GM03348 (cell line): ENCODE measurements at regions not wholly inside any gene's neighbourhood (a gene's known extent, or its start where the extent isn't known, plus 50 kb on each side); places are given as distances from the start of the nearest gene placed in this dataset.

Experiments
- DNase-seq: peaks from one replicate; pipeline ENCODE4 v3.0.0; 2012; ENCODE audit warnings: low spot score

GRCh38 chr7:52877240-52877639, 158.2 kb upstream of the POM121L12 start:
- no peak for DNase-seq

GRCh38 chr7:52876402-52876801, 159.0 kb upstream of the POM121L12 start:
- DNase-seq: no peak

GRCh38 chr7:52863652-52864051, 171.8 kb upstream of the POM121L12 start:
- DNase-seq: no peak

GRCh38 chr7:52862321-52862720, 173.1 kb upstream of the POM121L12 start:
- no peak for DNase-seq

- no peak for DNase-seq
These were observed 178.1 kb upstream of the POM121L12 start for GRCh38 chr7:52857367-52857766.

GRCh38 chr7:52854681-52855080, 180.8 kb upstream of the POM121L12 start:
- DNase-seq: no peak

- no peak for DNase-seq
These were observed 183.9 kb upstream of the POM121L12 start for GRCh38 chr7:52851547-52851946.

- DNase-seq: no peak
These were observed 192.0 kb upstream of the POM121L12 start for GRCh38 chr7:52843436-52843835.

GRCh38 chr7:52842202-52842900, 193.1 kb upstream of the POM121L12 start:
- no peak for DNase-seq

GRCh38 chr7:52838981-52839411, 196.4 kb upstream of the POM121L12 start:
- no peak for DNase-seq

GRCh38 chr7:52831321-52831720, 204.1 kb upstream of the POM121L12 start:
- no peak for DNase-seq

GRCh38 chr7:52830801-52831200, 204.6 kb upstream of the POM121L12 start:
- no peak for DNase-seq

GRCh38 chr7:52826515-52827265, 208.7 kb upstream of the POM121L12 start:
- no peak for DNase-seq

- no peak for DNase-seq
These were observed 209.8 kb upstream of the POM121L12 start for GRCh38 chr7:52825611-52826010.

- DNase-seq: no peak
These were observed 223.9 kb upstream of the POM121L12 start for GRCh38 chr7:52811537-52811936.

- no peak for DNase-seq
These were observed 235.6 kb upstream of the POM121L12 start for GRCh38 chr7:52799817-52800216.

GRCh38 chr7:52797801-52798200, 237.6 kb upstream of the POM121L12 start:
- DNase-seq: no peak

GRCh38 chr7:52794621-52795020, 240.8 kb upstream of the POM121L12 start:
- DNase-seq: no peak

GRCh38 chr7:52791176-52791700, 244.2 kb upstream of the POM121L12 start:
- DNase-seq: no peak

- no peak for DNase-seq
These were observed 249.3 kb upstream of the POM121L12 start for GRCh38 chr7:52786174-52786573.

GRCh38 chr7:52782348-52782747, 253.1 kb upstream of the POM121L12 start:
- DNase-seq: no peak

GRCh38 chr7:52781250-52781649, 254.2 kb upstream of the POM121L12 start:
- DNase-seq: no peak

GRCh38 chr7:52779004-52779403, 256.4 kb upstream of the POM121L12 start:
- no peak for DNase-seq
